ENCODE measurements at regions not wholly inside any gene's neighbourhood (a gene's known extent, or its start where the extent isn't known, plus 50 kb on each side); places are given as distances from the start of the nearest gene placed in this dataset.

GRCh38 chr11:70807195-70807543 lies 408.8 kb downstream of the CTTN start (continued):
- TF ChIP-seq PATZ1 (CRISPR knock-in tag; IDR thresholded peaks at IDR 0.05; ENCODE audit: borderline replicate concordance) (no peak), ZNF76 (CRISPR knock-in tag; IDR thresholded peaks at IDR 0.05; ENCODE audit: borderline replicate concordance) (no peak), ZNF655 (CRISPR knock-in tag; IDR thresholded peaks at IDR 0.05) (no peak)

GRCh38 chr11:70808686-70809375 lies 410.5 kb downstream of the CTTN start:
- Histone ChIP-seq H2AFZ (ENCODE audit: low read depth, low read length) (no peak overlapping the region), H3K27ac (ENCODE audit: extremely low read depth, low read depth, low read length) (no peak overlapping the region), H3K36me3 (ENCODE audit: control insufficient read depth, insufficient read depth, low read length) (no peaks in the 10 kb centered on the region), H3K9me3 (replicated peaks; ENCODE audit: control insufficient read depth, insufficient read depth, low read depth, low read length) (no peaks in the 10 kb centered on the region), H3K4me2 (ENCODE audit: insufficient read depth, low read length) (no peak overlapping the region), H3K9me1 (ENCODE audit: control insufficient read depth, insufficient read depth, low read length) (no peaks in the 10 kb centered on the region), H4K20me1 (replicated peaks; ENCODE audit: control insufficient read depth, insufficient read depth, low read length) (no peaks in the 10 kb centered on the region; the same call in 1 of the 2 replicates), H3K79me2 (ENCODE audit: control insufficient read depth, insufficient read depth, low read length) (no peaks in the 10 kb centered on the region), H3K4me3 (no peak overlapping the region), H3K27me3 (ENCODE audit: control insufficient read depth in 2 of 2, insufficient read depth in 2 of 2, low read length in 2 of 2) (peaks cover 8 to 64% of the 10 kb centered on the region in 2 experiments; a peak in 3 of 5 replicates), H3K4me1 (replicated peaks in 1 of 2; ENCODE audit: control insufficient read depth in 2 of 2, insufficient read depth in 2 of 2, low read length in 2 of 2) (no peaks in the 10 kb centered on the region), H3K9ac (ENCODE audit: insufficient read depth in 1 of 2, low read depth in 2 of 2, low read length in 2 of 2) (no peak overlapping the region; a peak in 1 of 4 replicates)
- POLR2A ChIA-PET: no interaction called here
- FAIRE-seq (no peak), DNase-seq (ENCODE audit: extremely low read depth in 1 of 4, low spot score in 3 of 4) (no peak), ATAC-seq (no peak)
- intact Hi-C loops (cut with micrococcal nuclease): no loop called here
- BruUV-seq (replicated peaks): no TSS peak
- in situ Hi-C loops (cut with MboI): loop anchor here (25.0 kb wide), 1 partner anchor 253 kb away; no protein-coding TSS in a partner anchor
- 0% methylated on average over 16 of the region's 21 CpGs for WGBS (ENCODE audit: insufficient coverage, low coverage, missing lambda C conversion rate)
- CTCF ChIA-PET (ENCODE audit: low intra/inter-chr PET ratio): no interaction called here
- TF ChIP-seq MXD1 (CRISPR knock-in tag; IDR thresholded peaks at IDR 0.05; ENCODE audit: borderline replicate concordance, poor library complexity, severe bottlenecking): no peak
- no peak for TF ChIP-seq ZKSCAN1 (IDR thresholded peaks at IDR 0.05; ENCODE audit: low read depth, low read length)
- no peak for TF ChIP-seq GTF2A2 (tag; IDR thresholded peaks at IDR 0.05)
- no peak for TF ChIP-seq ATF4 (CRISPR knock-in tag; IDR thresholded peaks at IDR 0.05)
- TF ChIP-seq ZNF639 (CRISPR knock-in tag; conservative IDR thresholded peaks at IDR 0.05 in 1 of 2, IDR thresholded peaks at IDR 0.05 in 1 of 2): no peak
- no peak for TF ChIP-seq CHD2 (IDR thresholded peaks at IDR 0.05; ENCODE audit: low read depth, low read length)

Data from K562 (cell line).